C4-2B (cell line): ENCODE measurements at regions not wholly inside any gene's neighbourhood (a gene's known extent, or its start where the extent isn't known, plus 50 kb on each side); places are given as distances from the start of the nearest gene placed in this dataset.
"Not testable (repeated sequence)": the region's sequence is repeated elsewhere in the genome, so short reads cannot be mapped to it uniquely, and the experiment has no call there.

Source experiments
- H3K27ac ChIP-seq: fragments of 450-650 bp; 2 replicates; pipeline ENCODE4 v1.5.1; 2017
- CTCF ChIP-seq: fragments of 450-650 bp; conservative IDR thresholded peaks from 2 replicates; pipeline ENCODE4 v1.5.1; 2017; ENCODE audit warnings: mild to moderate bottlenecking
- ZFX ChIP-seq: fragments of 450-650 bp; IDR thresholded peaks from 2 replicates; pipeline ENCODE4 v1.6.1; 2017

- no peak overlapping the region for H3K27ac ChIP-seq
- TF ChIP-seq ZFX (no peak), CTCF (no peak)
Measured at GRCh38 chr10:86579883-86580520, 58.4 kb upstream of the WAPL start.

- no peak overlapping the region for H3K27ac ChIP-seq
- TF ChIP-seq CTCF = no peak
Measured at GRCh38 chr10:86580521-86580891, 58.9 kb upstream of the WAPL start.

GRCh38 chr10:86583983-86584382, 62.4 kb upstream of the WAPL start:
- H3K27ac ChIP-seq = no peak overlapping the region
- TF ChIP-seq CTCF (no peak), ZFX (no peak)

- TF ChIP-seq CTCF (peak; percentile 84), ZFX (no peak)
- no peak overlapping the region for H3K27ac ChIP-seq
Measured at GRCh38 chr10:86585037-86585929, 63.7 kb upstream of the WAPL start.

- H3K27ac ChIP-seq = no peak overlapping the region; the same call in 1 of the 2 replicates
- no peak for TF ChIP-seq ZFX
- no peak for TF ChIP-seq CTCF
Measured at GRCh38 chr10:86586516-86586915, 64.9 kb upstream of the WAPL start.

GRCh38 chr10:86588781-86589180, 65.6 kb upstream of the OPN4 start:
- H3K27ac ChIP-seq = not testable (repeated sequence)

GRCh38 chr10:86591436-86591835, 62.9 kb upstream of the OPN4 start:
- H3K27ac ChIP-seq = no peak overlapping the region
- no peak for TF ChIP-seq ZFX

- TF ChIP-seq ZFX = no peak
- TF ChIP-seq CTCF = no peak
- H3K27ac ChIP-seq = no peak overlapping the region
Measured at GRCh38 chr10:86592413-86592812, 61.9 kb upstream of the OPN4 start.
